NCI-H69 (cell line): ENCODE measurements at regions not wholly inside any gene's neighbourhood (a gene's known extent, or its start where the extent isn't known, plus 50 kb on each side); places are given as distances from the start of the nearest gene placed in this dataset.

Experiments
- DNase-seq: peaks from one replicate; lab custom pipeline; 2025; lab: John Stamatoyannopoulos, UW

DNA sequence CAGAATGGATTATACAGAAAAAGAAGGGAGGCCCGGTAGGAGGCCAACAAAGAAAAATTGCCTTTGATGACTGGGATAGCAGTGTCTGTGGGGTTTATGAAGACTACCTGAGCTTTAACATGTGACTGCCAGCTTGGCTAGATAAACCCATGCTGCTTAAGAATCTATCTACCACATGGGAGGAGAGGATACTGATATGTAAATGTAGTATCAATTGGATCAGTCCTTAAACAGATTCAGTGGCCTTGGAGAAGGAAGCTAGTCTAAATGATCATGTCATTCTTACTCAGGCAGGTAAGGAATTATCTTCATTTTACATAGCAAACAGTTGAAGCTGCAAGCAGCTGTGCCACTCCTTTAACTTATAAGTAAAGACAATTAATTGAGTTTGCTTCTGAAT lies 50.0 kb upstream of the SYNPR start:
- DNase-seq: peak; percentile 10
